CD4-positive, alpha-beta T cell treated with Interleukin-21 for 1 hour (primary cell): ENCODE measurements at regions not wholly inside any gene's neighbourhood (a gene's known extent, or its start where the extent isn't known, plus 50 kb on each side); places are given as distances from the start of the nearest gene placed in this dataset.

Source experiments
- DNase-seq: peaks from one replicate; pipeline ENCODE4 v3.0.0-alpha.2; 2020

GRCh38 chr11:111135778-111136570 is 109.6 kb upstream of the POU2AF2 start:
- DNase-seq = no peak

- no peak for DNase-seq
Observed at GRCh38 chr11:111135101-111135500, 110.4 kb upstream of the POU2AF2 start.

GRCh38 chr11:111128076-111128870 is 117.3 kb upstream of the POU2AF2 start:
- no peak for DNase-seq

GRCh38 chr11:111124724-111125123 is 120.8 kb upstream of the POU2AF2 start:
- no peak for DNase-seq

GRCh38 chr11:111123463-111124398 is 121.8 kb upstream of the POU2AF2 start:
- no peak for DNase-seq

- no peak for DNase-seq
Observed at GRCh38 chr11:111120696-111121302, 124.7 kb upstream of the POU2AF2 start.

- no peak for DNase-seq
Observed at GRCh38 chr11:111120161-111120560, 125.4 kb upstream of the POU2AF2 start.

- DNase-seq = no peak
Observed at GRCh38 chr11:111119751-111120150, 125.8 kb upstream of the POU2AF2 start.

- no peak for DNase-seq
Observed at GRCh38 chr11:111115890-111116289, 129.6 kb upstream of the POU2AF2 start.

GRCh38 chr11:111114091-111114490 is 131.4 kb upstream of the POU2AF2 start:
- DNase-seq = no peak

GRCh38 chr11:111112614-111113013 is 132.9 kb upstream of the POU2AF2 start:
- no peak for DNase-seq

GRCh38 chr11:111107501-111107900 is 138.0 kb upstream of the POU2AF2 start:
- no peak for DNase-seq

GRCh38 chr11:111106641-111107040 is 138.9 kb upstream of the POU2AF2 start:
- DNase-seq = no peak

- DNase-seq = no peak
Observed at GRCh38 chr11:111105566-111105965, 140.0 kb upstream of the POU2AF2 start.

GRCh38 chr11:111104185-111104584 is 141.3 kb upstream of the POU2AF2 start:
- no peak for DNase-seq

- no peak for DNase-seq
Observed at GRCh38 chr11:111101881-111102280, 143.6 kb upstream of the POU2AF2 start.

- no peak for DNase-seq
Observed at GRCh38 chr11:111099028-111099713, 146.4 kb upstream of the POU2AF2 start.

- no peak for DNase-seq
Observed at GRCh38 chr11:111098091-111098490, 147.4 kb upstream of the POU2AF2 start.

- DNase-seq = no peak
Observed at GRCh38 chr11:111097191-111097590, 148.3 kb upstream of the POU2AF2 start.

- DNase-seq = no peak
Observed at GRCh38 chr11:111095327-111095726, 150.2 kb upstream of the POU2AF2 start.

GRCh38 chr11:111093061-111093460 is 152.5 kb upstream of the POU2AF2 start:
- no peak for DNase-seq
